KOPT-K1 (cell line): ENCODE measurements at regions not wholly inside any gene's neighbourhood (a gene's known extent, or its start where the extent isn't known, plus 50 kb on each side); places are given as distances from the start of the nearest gene placed in this dataset.

Experiments used
- H3K27ac ChIP-seq: fragments of 200-600 bp; sonication (generic); 2 replicates; pipeline ENCODE4 v1.5.1; 2016; ENCODE audit warnings: antibody characterized with exemption, mild to moderate bottlenecking, low read depth, low read length; ENCODE audit not compliant: poor library complexity, severe bottlenecking
- H3K36me3 ChIP-seq: fragments of 200-600 bp; sonication (generic); 2 replicates; pipeline ENCODE4 v1.5.1; 2017; ENCODE audit warnings: antibody characterized with exemption, mild to moderate bottlenecking, low read length, moderate library complexity; ENCODE audit not compliant: insufficient read depth
- H3K9me3 ChIP-seq: fragments of 200-600 bp; sonication (generic); 2 replicates; pipeline ENCODE4 v1.5.1; 2017; ENCODE audit warnings: antibody characterized with exemption, low read length, mild to moderate bottlenecking; ENCODE audit not compliant: insufficient read depth, poor library complexity, severe bottlenecking

GRCh38 chr1:208369045-208369444 is 124.9 kb upstream of the PLXNA2 start:
- Histone ChIP-seq H3K27ac (no peak overlapping the region), H3K9me3 (no peaks in the 10 kb centered on the region), H3K36me3 (no peaks in the 10 kb centered on the region)

- no peak overlapping the region for H3K27ac ChIP-seq
- no peaks in the 10 kb centered on the region for H3K9me3 ChIP-seq
These were observed 125.5 kb upstream of the PLXNA2 start for GRCh38 chr1:208369658-208370057.

GRCh38 chr1:208374391-208374941 is 130.3 kb upstream of the PLXNA2 start:
- Histone ChIP-seq H3K9me3 (no peaks in the 10 kb centered on the region), H3K27ac (no peak overlapping the region), H3K36me3 (no peaks in the 10 kb centered on the region)

More at GRCh38 chr1:208369658-208370057, 125.5 kb upstream of the PLXNA2 start:
- H3K36me3 ChIP-seq = no peaks in the 10 kb centered on the region

- Histone ChIP-seq H3K36me3 (no peaks in the 10 kb centered on the region), H3K27ac (no peak overlapping the region), H3K9me3 (no peaks in the 10 kb centered on the region)
These were observed 137.3 kb upstream of the PLXNA2 start for GRCh38 chr1:208381481-208381880.

GRCh38 chr1:208387908-208388811 is 144.0 kb upstream of the PLXNA2 start:
- Histone ChIP-seq H3K9me3 (no peaks in the 10 kb centered on the region), H3K36me3 (no peaks in the 10 kb centered on the region)

GRCh38 chr1:208393416-208393815 is 149.2 kb upstream of the PLXNA2 start:
- H3K27ac ChIP-seq = no peak overlapping the region
- H3K9me3 ChIP-seq = no peaks in the 10 kb centered on the region
- no peaks in the 10 kb centered on the region for H3K36me3 ChIP-seq

More at GRCh38 chr1:208387908-208388811, 144.0 kb upstream of the PLXNA2 start:
- no peak overlapping the region for H3K27ac ChIP-seq

- no peaks in the 10 kb centered on the region for H3K36me3 ChIP-seq
- no peak overlapping the region for H3K27ac ChIP-seq
- no peaks in the 10 kb centered on the region for H3K9me3 ChIP-seq
These were observed 149.6 kb upstream of the PLXNA2 start for GRCh38 chr1:208393826-208394225.

GRCh38 chr1:208397286-208397685 is 153.1 kb upstream of the PLXNA2 start:
- H3K27ac ChIP-seq = no peak overlapping the region
- no peaks in the 10 kb centered on the region for H3K36me3 ChIP-seq
- H3K9me3 ChIP-seq = no peaks in the 10 kb centered on the region

GRCh38 chr1:208405014-208405413 is 160.8 kb upstream of the PLXNA2 start:
- no peaks in the 10 kb centered on the region for H3K36me3 ChIP-seq
- no peaks in the 10 kb centered on the region for H3K9me3 ChIP-seq
- no peak overlapping the region for H3K27ac ChIP-seq

GRCh38 chr1:208409176-208409575 is 165.0 kb upstream of the PLXNA2 start:
- Histone ChIP-seq H3K9me3 (no peaks in the 10 kb centered on the region), H3K27ac (no peak overlapping the region), H3K36me3 (no peaks in the 10 kb centered on the region)

- no peak overlapping the region for H3K27ac ChIP-seq
- no peaks in the 10 kb centered on the region for H3K9me3 ChIP-seq
- no peaks in the 10 kb centered on the region for H3K36me3 ChIP-seq
These were observed 166.2 kb upstream of the PLXNA2 start for GRCh38 chr1:208410409-208410808.

GRCh38 chr1:208413006-208413405 is 168.8 kb upstream of the PLXNA2 start:
- Histone ChIP-seq H3K27ac (no peak overlapping the region), H3K36me3 (no peaks in the 10 kb centered on the region), H3K9me3 (no peaks in the 10 kb centered on the region)

- H3K36me3 ChIP-seq = no peaks in the 10 kb centered on the region
- no peak overlapping the region for H3K27ac ChIP-seq
- no peaks in the 10 kb centered on the region for H3K9me3 ChIP-seq
These were observed 174.5 kb upstream of the PLXNA2 start for GRCh38 chr1:208418667-208419066.

GRCh38 chr1:208419746-208420420 is 175.7 kb upstream of the PLXNA2 start:
- Histone ChIP-seq H3K36me3 (no peaks in the 10 kb centered on the region), H3K27ac (no peak overlapping the region), H3K9me3 (no peaks in the 10 kb centered on the region)

GRCh38 chr1:208420696-208421095 is 176.5 kb upstream of the PLXNA2 start:
- no peak overlapping the region for H3K27ac ChIP-seq
- no peaks in the 10 kb centered on the region for H3K9me3 ChIP-seq
- no peaks in the 10 kb centered on the region for H3K36me3 ChIP-seq
